HG03066 (cell line): ENCODE measurements at regions not wholly inside any gene's neighbourhood (a gene's known extent, or its start where the extent isn't known, plus 50 kb on each side); places are given as distances from the start of the nearest gene placed in this dataset.
"Not testable (repeated sequence)": the region's sequence is repeated elsewhere in the genome, so short reads cannot be mapped to it uniquely, and the experiment has no call there.

Experiments used
- ATAC-seq: cut with Tn5 transposase; IDR thresholded peaks from one replicate; pipeline ENCODE4 v1.9.1; 2021; ENCODE audit warnings: low read depth; ENCODE audit not compliant: unreplicated experiment

GRCh38 chr4:128690011-128690410 is 119.5 kb upstream of the JADE1 start:
- ATAC-seq, result no peak

DNA sequence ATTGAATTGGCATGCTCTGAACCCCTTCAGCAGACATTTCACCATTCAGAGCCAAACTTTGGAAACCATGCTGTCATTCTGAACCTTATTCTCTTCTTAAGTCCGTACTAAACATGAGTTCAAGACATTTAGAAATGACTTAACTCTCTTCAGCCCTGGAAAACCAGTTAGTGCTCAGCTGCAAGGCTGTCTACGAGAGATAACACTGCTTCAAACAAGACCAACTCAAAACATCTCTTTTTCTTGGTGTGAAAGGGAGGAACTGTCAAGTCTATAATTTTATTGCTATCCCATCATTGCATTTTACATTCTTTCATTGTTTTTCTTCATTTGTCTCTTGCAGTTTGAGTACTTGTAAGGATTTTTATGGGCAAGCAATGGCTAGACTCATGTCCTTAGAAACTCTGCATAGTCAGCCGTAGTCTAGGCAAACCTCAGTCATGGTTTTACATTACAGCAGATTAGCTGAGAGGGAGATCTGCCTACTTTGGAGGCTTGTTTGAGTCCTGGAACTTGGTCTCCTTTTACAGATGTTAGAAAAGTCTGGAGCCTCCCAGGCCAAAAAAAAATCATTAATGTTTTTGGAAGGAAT is 120.6 kb upstream of the JADE1 start:
- ATAC-seq, result no peak

- ATAC-seq, result no peak
Measured at GRCh38 chr4:128688033-128688721, 121.3 kb upstream of the JADE1 start.

GRCh38 chr4:128686810-128687209 is 122.7 kb upstream of the JADE1 start:
- no peak for ATAC-seq

- ATAC-seq, result no peak
Measured at GRCh38 chr4:128686032-128686465, 123.5 kb upstream of the JADE1 start.

GRCh38 chr4:128684016-128684415 is 125.5 kb upstream of the JADE1 start:
- no peak for ATAC-seq

- no peak for ATAC-seq
Measured at GRCh38 chr4:128682942-128683666, 126.4 kb upstream of the JADE1 start.

DNA sequence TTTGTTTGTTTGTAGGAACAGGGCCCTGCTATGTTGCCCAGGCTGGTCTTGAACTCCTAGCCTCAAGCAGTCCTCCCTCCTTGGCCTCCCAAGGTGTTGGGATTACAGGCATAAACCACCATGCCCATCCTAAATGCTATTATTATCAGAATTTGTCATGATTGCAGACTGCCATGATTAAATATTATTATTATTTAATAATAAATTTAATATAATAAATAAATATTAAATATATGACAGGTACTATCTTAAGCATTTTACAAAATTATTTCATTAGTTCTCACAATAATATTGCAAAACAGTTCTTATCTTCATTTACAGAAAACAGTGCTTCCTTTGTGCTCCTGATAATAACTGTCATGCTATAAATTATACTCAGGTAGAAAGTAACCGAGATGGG is 133.4 kb upstream of the JADE1 start:
- no peak for ATAC-seq

DNA sequence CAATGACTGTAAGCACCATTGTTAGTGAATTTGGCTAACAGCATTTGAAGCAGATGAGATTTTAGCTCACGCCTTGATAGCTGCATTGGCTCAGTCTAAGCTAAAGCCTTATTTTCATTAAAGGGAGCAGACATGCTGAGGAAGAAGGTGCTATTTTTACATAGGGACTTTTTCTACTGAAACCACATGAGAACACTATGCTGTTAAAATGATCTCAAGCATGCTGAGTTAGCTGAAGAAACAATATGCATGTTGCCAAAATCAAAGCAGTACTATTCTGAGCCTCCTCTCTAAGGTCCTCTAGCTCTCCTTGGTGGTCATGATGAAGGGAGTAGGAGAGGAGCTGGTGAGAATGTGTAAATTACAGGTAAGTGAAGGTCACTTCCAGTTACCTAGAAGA is 134.4 kb upstream of the JADE1 start:
- peak; percentile 90 for ATAC-seq

DNA sequence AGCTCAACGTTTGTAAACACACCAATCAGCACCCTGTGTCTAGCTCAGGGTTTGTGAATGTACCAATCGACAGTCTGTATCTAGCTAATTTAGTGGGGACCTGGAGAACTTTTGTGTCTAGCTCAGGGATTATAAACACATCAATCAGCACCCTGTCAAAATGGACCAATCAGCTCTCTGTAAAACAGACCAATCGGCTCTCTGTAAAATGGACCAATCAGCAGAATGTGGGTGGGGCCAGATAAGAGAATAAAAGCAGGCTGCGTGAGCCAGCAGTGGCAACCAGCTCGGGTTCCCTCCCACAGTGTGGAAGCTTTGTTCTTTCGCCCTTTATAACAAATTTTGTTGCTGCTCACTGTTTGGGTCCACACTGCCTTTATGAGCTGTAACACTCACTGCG is 136.3 kb upstream of the JADE1 start:
- ATAC-seq, result not testable (repeated sequence)

GRCh38 chr4:128672596-128672995 is 136.9 kb upstream of the JADE1 start:
- ATAC-seq, result not testable (repeated sequence)

GRCh38 chr4:128670513-128670912 is 139.0 kb upstream of the JADE1 start:
- ATAC-seq, result no peak

DNA sequence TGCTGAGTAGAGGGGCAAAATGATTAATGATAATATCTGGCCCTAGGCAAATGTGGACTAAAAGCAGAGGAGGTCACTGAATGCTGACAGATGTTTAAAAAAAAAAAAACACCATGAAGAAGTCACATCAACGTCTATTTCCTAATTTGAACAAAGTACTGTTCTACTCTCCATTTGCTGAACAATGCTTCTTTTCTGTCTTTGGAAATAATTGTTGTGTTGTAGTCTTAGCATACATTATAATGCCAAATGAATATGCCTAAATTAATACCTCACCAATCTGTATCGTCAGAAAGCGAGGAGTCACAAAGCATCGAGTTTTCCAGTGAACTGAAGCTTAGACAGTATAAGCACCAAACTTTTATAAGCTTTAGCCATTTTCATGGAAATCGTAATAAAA is 140.9 kb upstream of the JADE1 start:
- no peak for ATAC-seq

DNA sequence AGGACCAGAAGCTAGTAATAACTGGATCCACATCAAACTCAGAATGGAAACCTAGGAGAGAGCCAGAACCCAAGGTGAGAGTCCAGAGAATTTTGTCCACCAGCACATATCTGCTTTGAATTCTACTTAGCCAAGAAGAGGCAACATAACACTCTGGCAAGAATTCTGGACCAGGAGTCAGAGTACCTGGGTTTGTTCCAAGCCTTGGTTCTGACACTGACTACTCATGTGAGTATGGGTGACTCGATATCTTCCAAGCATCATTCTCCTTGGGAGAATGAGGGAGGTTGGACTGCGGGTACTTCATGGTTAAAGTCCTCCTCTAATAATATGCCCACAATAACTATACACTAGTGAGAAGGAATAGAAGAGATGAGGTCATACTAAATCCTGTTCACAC is 144.0 kb upstream of the JADE1 start:
- no peak for ATAC-seq

GRCh38 chr4:128663325-128663724 is 146.2 kb upstream of the JADE1 start:
- ATAC-seq, result peak; percentile 75

GRCh38 chr4:128661479-128661878 is 148.0 kb upstream of the JADE1 start:
- no peak for ATAC-seq

DNA sequence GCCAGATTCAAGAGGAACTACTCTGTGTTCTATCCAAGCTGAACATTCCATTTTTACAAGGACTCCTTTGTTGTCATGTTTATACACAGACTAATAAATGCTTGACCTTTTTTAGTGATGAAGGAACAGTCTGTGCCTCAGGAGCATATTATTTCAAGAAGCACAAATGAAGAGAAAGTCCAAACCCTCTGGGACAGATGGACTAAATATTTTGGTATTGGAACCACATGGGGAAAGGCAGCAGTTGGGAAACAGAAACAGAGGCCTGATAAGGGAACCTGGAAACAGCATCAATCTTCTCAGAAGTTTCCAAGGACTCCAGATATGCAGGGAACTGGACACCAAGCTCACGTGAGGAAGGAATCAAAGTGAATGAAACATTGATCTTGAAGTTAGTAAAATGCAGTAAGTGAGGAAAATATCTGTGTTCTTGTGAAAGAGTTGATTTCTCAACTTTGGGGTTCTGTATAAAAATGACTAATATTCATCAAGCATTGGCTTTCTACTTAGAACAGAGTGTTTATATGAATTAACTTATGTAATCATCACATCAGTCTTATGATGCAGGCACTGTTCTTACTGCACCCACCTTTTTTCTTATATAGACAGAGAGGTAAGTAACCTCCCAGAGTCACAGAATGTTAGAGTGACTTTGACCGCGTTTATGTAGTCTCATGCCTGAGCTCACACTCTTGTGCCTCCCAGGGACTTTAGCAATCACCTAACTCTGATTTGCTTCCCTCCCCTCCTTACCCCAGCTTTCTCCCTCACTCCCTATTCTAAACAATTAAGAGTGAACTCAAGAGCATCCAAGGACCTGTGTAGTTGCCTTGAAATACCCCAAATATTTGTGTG is 148.9 kb upstream of the JADE1 start:
- ATAC-seq, result no peak

DNA sequence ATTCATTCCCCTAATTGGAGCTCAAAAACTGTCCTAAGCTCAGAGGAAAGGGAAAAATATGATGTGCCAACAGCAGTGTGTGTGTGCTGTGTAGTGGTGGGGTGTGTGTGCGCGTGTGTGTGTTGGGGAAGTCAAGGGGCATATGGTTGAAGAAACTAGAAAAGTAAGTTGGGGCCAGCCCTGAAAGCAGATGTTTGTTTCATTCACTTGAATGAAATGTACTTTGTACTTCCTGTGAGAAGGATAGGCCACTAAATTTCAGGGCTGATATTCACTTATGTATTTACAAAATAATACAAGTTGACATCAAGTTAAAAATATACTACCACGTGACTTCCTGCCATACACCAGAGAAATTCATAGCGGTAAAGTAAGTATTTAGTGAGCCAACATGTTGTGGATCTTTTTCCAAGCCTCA is 151.3 kb upstream of the JADE1 start:
- ATAC-seq, result peak; percentile 52

DNA sequence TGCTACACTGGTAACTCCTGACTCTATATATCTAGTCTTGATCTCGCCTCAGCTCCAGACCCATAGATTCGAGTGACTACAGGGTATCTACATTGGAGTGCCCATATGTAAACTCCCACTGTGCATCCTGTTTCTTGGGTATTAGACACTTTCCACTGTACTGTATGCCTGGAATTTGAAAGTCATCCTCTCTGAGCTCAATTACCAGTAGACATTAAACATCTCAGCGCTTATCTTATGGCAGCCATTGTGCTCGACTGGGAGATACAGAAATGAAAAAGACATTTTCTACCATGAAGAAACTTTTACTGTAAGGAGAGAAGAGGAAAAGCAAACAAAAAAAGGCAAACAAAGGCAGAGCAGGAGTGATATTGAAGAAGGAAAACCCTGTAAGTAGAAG is 151.9 kb upstream of the JADE1 start:
- no peak for ATAC-seq

DNA sequence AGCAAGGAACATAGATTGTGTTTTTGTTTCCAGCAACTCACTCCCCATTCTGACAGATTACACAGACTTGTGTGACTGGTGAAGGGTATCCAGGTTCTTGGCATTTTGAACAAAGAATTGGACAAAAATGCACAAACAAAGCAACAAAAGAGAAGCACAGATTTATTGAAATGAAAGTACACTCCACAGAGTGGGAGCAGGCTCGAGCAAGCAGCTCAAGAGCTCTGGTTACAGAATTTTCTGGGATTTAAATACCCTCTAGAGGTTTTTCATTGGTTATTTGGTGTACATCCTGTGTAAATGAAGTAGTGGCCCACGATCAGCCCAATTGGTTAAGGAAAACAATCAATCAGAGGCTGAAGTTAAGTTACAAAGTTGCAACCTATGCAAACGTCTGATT is 155.0 kb upstream of the JADE1 start:
- no peak for ATAC-seq
